ENCODE measurements at regions not wholly inside any gene's neighbourhood (a gene's known extent, or its start where the extent isn't known, plus 50 kb on each side); places are given as distances from the start of the nearest gene placed in this dataset.

DNA sequence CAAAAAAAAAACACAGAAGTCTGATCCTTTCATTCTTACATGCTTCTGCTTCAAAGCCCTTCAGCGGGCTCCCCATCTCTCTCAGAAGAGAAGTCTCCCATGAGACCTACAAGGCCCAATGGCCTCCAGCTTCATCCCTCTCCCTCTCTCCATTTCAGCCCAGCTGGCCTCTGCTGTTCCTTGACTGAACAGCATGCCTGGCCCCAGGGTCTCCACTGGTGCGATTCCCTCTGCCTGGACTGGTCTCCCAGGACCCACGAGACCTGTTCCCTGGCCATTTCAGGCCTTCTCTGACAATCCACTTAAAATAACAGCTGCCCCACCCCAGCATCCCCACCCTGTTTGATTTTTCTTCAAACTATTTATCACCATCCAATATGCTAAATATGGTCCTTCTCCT is 91.2 kb downstream of the AIPL1 start:
- Mint-ChIP-seq H3K27ac (no peak overlapping the region), H3K4me3 (no peak overlapping the region), H3K4me1 (no peaks in the 10 kb centered on the region), H3K27me3 (ENCODE audit: low read depth) (no peaks in the 10 kb centered on the region; the same call in 1 of the 2 replicates), H3K36me3 (no peaks in the 10 kb centered on the region), H3K9me3 (no peaks in the 10 kb centered on the region)
- POLR2A ChIA-PET: no interaction called here
- TF ChIP-seq, protein P1, sequence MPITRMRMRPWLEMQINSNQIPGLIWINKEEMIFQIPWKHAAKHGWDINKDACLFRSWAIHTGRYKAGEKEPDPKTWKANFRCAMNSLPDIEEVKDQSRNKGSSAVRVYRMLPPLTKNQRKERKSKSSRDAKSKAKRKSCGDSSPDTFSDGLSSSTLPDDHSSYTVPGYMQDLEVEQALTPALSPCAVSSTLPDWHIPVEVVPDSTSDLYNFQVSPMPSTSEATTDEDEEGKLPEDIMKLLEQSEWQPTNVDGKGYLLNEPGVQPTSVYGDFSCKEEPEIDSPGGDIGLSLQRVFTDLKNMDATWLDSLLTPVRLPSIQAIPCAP (CRISPR knock-in tag; IDR thresholded peaks at IDR 0.05): no peak
- TF ChIP-seq NFE2L1 (CRISPR knock-in tag; IDR thresholded peaks at IDR 0.05): no peak
- TF ChIP-seq SP1 (CRISPR knock-in tag; conservative IDR thresholded peaks at IDR 0.05): no peak
- no peak for TF ChIP-seq SMAD4 (CRISPR knock-in tag; IDR thresholded peaks at IDR 0.05)
- TF ChIP-seq PRRX2 (CRISPR knock-in tag; IDR thresholded peaks at IDR 0.05): no peak
- TF ChIP-seq, protein P2, sequence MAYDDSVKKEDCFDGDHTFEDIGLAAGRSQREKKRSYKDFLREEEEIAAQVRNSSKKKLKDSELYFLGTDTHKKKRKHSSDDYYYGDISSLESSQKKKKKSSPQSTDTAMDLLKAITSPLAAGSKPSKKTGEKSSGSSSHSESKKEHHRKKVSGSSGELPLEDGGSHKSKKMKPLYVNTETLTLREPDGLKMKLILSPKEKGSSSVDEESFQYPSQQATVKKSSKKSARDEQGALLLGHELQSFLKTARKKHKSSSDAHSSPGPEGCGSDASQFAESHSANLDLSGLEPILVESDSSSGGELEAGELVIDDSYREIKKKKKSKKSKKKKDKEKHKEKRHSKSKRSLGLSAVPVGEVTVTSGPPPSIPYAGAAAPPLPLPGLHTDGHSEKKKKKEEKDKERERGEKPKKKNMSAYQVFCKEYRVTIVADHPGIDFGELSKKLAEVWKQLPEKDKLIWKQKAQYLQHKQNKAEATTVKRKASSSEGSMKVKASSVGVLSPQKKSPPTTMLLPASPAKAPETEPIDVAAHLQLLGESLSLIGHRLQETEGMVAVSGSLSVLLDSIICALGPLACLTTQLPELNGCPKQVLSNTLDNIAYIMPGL (CRISPR knock-in tag; IDR thresholded peaks at IDR 0.05): no peak
- no peak for TF ChIP-seq JAZF1 (CRISPR knock-in tag; IDR thresholded peaks at IDR 0.05)
- no peak for TF ChIP-seq TCF7 (CRISPR knock-in tag; IDR thresholded peaks at IDR 0.05; ENCODE audit: low read depth)
- no peak for TF ChIP-seq ZNF121 (CRISPR knock-in tag; IDR thresholded peaks at IDR 0.05)
- TF ChIP-seq ZNF138 (CRISPR knock-in tag; conservative IDR thresholded peaks at IDR 0.05): no peak
- no peak for TF ChIP-seq NFYB (CRISPR knock-in tag; conservative IDR thresholded peaks at IDR 0.05; ENCODE audit: low read depth)
- TF ChIP-seq, protein P3, sequence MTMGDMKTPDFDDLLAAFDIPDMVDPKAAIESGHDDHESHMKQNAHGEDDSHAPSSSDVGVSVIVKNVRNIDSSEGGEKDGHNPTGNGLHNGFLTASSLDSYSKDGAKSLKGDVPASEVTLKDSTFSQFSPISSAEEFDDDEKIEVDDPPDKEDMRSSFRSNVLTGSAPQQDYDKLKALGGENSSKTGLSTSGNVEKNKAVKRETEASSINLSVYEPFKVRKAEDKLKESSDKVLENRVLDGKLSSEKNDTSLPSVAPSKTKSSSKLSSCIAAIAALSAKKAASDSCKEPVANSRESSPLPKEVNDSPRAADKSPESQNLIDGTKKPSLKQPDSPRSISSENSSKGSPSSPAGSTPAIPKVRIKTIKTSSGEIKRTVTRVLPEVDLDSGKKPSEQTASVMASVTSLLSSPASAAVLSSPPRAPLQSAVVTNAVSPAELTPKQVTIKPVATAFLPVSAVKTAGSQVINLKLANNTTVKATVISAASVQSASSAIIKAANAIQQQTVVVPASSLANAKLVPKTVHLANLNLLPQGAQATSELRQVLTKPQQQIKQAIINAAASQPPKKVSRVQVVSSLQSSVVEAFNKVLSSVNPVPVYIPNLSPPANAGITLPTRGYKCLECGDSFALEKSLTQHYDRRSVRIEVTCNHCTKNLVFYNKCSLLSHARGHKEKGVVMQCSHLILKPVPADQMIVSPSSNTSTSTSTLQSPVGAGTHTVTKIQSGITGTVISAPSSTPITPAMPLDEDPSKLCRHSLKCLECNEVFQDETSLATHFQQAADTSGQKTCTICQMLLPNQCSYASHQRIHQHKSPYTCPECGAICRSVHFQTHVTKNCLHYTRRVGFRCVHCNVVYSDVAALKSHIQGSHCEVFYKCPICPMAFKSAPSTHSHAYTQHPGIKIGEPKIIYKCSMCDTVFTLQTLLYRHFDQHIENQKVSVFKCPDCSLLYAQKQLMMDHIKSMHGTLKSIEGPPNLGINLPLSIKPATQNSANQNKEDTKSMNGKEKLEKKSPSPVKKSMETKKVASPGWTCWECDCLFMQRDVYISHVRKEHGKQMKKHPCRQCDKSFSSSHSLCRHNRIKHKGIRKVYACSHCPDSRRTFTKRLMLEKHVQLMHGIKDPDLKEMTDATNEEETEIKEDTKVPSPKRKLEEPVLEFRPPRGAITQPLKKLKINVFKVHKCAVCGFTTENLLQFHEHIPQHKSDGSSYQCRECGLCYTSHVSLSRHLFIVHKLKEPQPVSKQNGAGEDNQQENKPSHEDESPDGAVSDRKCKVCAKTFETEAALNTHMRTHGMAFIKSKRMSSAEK (CRISPR knock-in tag; IDR thresholded peaks at IDR 0.05; ENCODE audit: borderline replicate concordance): no peak
- TF ChIP-seq MYBL2 (CRISPR knock-in tag; IDR thresholded peaks at IDR 0.05): no peak
- no peak for TF ChIP-seq RELA (CRISPR knock-in tag; IDR thresholded peaks at IDR 0.05; ENCODE audit: borderline replicate concordance)
- TF ChIP-seq, protein P4, sequence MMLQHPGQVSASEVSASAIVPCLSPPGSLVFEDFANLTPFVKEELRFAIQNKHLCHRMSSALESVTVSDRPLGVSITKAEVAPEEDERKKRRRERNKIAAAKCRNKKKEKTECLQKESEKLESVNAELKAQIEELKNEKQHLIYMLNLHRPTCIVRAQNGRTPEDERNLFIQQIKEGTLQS (CRISPR knock-in tag; conservative IDR thresholded peaks at IDR 0.05): no peak
- TF ChIP-seq, protein P5, sequence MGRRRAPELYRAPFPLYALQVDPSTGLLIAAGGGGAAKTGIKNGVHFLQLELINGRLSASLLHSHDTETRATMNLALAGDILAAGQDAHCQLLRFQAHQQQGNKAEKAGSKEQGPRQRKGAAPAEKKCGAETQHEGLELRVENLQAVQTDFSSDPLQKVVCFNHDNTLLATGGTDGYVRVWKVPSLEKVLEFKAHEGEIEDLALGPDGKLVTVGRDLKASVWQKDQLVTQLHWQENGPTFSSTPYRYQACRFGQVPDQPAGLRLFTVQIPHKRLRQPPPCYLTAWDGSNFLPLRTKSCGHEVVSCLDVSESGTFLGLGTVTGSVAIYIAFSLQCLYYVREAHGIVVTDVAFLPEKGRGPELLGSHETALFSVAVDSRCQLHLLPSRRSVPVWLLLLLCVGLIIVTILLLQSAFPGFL (CRISPR knock-in tag; IDR thresholded peaks at IDR 0.05; ENCODE audit: borderline replicate concordance): no peak
- TF ChIP-seq, protein P6, sequence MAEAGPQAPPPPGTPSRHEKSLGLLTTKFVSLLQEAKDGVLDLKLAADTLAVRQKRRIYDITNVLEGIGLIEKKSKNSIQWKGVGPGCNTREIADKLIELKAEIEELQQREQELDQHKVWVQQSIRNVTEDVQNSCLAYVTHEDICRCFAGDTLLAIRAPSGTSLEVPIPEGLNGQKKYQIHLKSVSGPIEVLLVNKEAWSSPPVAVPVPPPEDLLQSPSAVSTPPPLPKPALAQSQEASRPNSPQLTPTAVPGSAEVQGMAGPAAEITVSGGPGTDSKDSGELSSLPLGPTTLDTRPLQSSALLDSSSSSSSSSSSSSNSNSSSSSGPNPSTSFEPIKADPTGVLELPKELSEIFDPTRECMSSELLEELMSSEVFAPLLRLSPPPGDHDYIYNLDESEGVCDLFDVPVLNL (CRISPR knock-in tag; IDR thresholded peaks at IDR 0.05; ENCODE audit: borderline replicate concordance, low read depth): no peak
- TF ChIP-seq, protein P7, sequence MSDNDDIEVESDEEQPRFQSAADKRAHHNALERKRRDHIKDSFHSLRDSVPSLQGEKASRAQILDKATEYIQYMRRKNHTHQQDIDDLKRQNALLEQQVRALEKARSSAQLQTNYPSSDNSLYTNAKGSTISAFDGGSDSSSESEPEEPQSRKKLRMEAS (CRISPR knock-in tag; IDR thresholded peaks at IDR 0.05): no peak
- TF ChIP-seq, protein P8, sequence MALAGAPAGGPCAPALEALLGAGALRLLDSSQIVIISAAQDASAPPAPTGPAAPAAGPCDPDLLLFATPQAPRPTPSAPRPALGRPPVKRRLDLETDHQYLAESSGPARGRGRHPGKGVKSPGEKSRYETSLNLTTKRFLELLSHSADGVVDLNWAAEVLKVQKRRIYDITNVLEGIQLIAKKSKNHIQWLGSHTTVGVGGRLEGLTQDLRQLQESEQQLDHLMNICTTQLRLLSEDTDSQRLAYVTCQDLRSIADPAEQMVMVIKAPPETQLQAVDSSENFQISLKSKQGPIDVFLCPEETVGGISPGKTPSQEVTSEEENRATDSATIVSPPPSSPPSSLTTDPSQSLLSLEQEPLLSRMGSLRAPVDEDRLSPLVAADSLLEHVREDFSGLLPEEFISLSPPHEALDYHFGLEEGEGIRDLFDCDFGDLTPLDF (CRISPR knock-in tag; IDR thresholded peaks at IDR 0.05): no peak
- TF ChIP-seq ZNF396 (CRISPR knock-in tag; IDR thresholded peaks at IDR 0.05; ENCODE audit: borderline replicate concordance): no peak
- no peak for DNase-seq (ENCODE audit: low spot score)
- ATAC-seq: no peak
- CTCF ChIA-PET: no interaction called here
